ENCODE measurements at regions not wholly inside any gene's neighbourhood (a gene's known extent, or its start where the extent isn't known, plus 50 kb on each side); places are given as distances from the start of the nearest gene placed in this dataset.

DNA sequence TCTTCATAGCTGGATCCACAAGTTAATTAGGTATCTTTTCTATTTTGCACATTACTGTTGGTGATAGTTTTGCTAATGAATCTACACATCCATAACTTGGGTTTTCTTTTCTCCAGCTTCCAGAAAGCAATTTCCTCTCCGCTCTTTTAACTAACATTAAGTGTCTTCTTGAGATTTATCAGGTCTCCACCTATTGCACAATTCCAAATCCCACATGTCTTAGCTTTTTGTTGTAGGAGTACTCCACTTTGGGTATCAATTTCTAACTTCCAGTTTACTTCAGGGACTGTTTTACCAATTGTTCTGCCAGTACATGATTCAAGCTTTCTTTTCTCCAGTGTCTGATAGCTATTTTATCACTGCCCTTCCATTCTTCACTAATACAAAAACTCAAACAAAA lies 129.6 kb downstream of the OLFM4 start:
- no peak for DNase-seq (ENCODE audit: low read depth in 2 of 2)
- TF ChIP-seq, protein P1, sequence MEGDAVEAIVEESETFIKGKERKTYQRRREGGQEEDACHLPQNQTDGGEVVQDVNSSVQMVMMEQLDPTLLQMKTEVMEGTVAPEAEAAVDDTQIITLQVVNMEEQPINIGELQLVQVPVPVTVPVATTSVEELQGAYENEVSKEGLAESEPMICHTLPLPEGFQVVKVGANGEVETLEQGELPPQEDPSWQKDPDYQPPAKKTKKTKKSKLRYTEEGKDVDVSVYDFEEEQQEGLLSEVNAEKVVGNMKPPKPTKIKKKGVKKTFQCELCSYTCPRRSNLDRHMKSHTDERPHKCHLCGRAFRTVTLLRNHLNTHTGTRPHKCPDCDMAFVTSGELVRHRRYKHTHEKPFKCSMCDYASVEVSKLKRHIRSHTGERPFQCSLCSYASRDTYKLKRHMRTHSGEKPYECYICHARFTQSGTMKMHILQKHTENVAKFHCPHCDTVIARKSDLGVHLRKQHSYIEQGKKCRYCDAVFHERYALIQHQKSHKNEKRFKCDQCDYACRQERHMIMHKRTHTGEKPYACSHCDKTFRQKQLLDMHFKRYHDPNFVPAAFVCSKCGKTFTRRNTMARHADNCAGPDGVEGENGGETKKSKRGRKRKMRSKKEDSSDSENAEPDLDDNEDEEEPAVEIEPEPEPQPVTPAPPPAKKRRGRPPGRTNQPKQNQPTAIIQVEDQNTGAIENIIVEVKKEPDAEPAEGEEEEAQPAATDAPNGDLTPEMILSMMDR (IDR thresholded peaks at IDR 0.05; ENCODE audit: low read depth, low read length): no peak
- no peak overlapping the region for H3K4me3 ChIP-seq (replicated peaks in 1 of 2; ENCODE audit: low read depth in 2 of 2, low read length in 2 of 2)

DNA sequence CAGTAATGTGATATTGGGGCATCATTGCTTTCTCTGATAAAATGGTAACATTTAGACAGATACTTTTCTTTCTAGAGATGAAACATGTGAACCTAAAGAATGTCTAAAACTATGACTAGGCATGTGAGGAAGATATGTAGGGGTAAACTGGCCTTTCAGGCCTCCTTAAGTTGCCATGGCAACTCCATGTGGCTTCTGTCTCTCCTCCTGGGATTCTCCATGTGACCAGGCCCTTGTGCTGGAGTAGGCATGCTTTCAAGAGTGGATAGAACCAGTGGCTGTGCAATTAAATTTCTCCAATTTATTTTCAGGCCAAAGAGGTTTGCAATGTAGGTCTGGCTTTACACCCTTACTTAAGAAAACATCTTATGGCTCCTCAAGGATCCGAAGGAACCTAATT lies 130.8 kb downstream of the OLFM4 start:
- H3K4me3 ChIP-seq (replicated peaks in 1 of 2; ENCODE audit: low read depth in 2 of 2, low read length in 2 of 2): no peak overlapping the region
- DNase-seq (ENCODE audit: low read depth in 2 of 2): no peak
- TF ChIP-seq, protein P1 (IDR thresholded peaks at IDR 0.05; ENCODE audit: low read depth, low read length): no peak

DNA sequence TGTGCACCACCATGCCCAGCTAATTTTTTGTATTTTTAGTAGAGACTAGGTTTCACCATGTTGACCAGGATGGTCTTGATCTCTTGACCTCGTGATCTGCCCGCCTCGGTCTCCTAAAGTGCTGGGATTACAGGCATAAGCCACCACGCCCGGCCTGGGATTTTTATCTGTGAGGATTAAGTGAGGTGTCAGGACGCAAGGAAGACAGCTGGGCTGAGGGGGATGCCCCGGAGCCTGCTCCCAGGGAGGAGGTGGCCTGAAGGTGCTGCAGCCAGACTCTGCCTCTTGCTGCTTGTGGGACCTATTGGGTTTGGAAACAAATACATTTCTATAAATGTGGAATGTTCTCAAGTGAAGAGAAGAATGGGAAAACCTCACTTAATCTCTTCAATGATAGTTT lies 131.6 kb downstream of the OLFM4 start:
- TF ChIP-seq, protein P1 (IDR thresholded peaks at IDR 0.05; ENCODE audit: low read depth, low read length): no peak
- DNase-seq (ENCODE audit: low read depth in 2 of 2): no peak
- H3K4me3 ChIP-seq (replicated peaks in 1 of 2; ENCODE audit: low read depth in 2 of 2, low read length in 2 of 2): no peak overlapping the region

DNA sequence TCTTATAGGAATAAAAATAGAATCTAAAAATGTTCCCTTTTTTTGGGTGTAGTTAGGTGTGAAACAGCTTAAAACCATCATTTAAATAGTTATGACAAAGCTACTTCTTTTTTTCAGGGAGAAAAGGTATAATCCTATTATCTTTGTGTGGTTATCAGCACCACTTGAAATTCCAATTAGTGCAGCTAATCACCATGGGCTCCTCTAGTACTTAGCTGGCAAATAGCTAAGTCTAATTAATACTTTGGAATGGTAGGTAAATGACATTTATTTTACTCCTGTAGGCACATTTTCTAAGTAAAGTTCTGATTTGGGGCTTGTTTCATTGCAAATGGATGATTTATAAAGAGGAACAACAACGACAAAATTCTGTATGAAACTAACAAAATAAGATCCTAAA lies 132.6 kb downstream of the OLFM4 start:
- no peak for DNase-seq (ENCODE audit: low read depth in 2 of 2)
- no peak overlapping the region for H3K4me3 ChIP-seq (replicated peaks in 1 of 2; ENCODE audit: low read depth in 2 of 2, low read length in 2 of 2)
- TF ChIP-seq, protein P1 (IDR thresholded peaks at IDR 0.05; ENCODE audit: low read depth, low read length): no peak

DNA sequence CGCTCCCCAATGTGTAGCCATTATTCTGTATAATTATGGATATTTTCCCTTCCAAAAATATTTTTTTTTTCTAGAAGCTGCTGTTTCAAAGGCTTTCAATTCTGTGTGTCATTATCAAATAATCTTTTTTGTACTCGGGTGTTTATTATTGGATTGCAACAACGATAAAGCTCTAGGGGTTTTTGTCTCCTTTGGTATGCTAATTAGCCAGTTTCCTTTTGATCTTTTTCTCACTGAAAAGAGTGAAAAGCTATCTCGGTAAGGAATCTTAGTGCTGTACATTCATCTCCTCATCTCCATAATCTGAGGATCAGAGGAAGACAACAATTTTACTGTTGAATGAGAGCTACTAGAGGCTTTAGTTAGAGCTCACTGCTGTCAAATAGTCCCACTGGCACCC lies 136.6 kb downstream of the OLFM4 start:
- H3K4me3 ChIP-seq (replicated peaks in 1 of 2; ENCODE audit: low read depth in 2 of 2, low read length in 2 of 2): no peak overlapping the region
- TF ChIP-seq, protein P1 (IDR thresholded peaks at IDR 0.05; ENCODE audit: low read depth, low read length): no peak
- DNase-seq (ENCODE audit: low read depth in 2 of 2): no peak

DNA sequence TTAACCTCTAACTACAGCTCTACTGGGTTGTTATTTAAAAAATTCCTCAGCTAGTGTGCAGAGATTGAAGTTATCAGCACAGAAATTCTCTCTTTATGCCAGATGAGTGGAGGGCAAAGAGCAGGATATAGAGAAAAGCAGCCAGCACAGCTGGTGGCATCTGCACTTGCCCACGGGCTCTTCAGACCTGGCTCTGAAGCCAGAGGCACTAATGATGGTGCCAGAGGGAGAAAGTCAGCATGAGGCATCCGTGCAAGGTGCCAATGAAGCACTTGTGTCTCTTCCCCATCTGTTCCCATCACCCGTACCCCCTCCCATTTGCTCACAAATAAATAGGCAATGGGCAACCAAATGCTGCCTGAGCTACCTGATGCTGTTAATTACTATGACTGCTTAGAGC lies 138.9 kb downstream of the OLFM4 start:
- no peak overlapping the region for H3K4me3 ChIP-seq (replicated peaks in 1 of 2; ENCODE audit: low read depth in 2 of 2, low read length in 2 of 2)
- no peak for DNase-seq (ENCODE audit: low read depth in 2 of 2)
- TF ChIP-seq, protein P1 (IDR thresholded peaks at IDR 0.05; ENCODE audit: low read depth, low read length): no peak

DNA sequence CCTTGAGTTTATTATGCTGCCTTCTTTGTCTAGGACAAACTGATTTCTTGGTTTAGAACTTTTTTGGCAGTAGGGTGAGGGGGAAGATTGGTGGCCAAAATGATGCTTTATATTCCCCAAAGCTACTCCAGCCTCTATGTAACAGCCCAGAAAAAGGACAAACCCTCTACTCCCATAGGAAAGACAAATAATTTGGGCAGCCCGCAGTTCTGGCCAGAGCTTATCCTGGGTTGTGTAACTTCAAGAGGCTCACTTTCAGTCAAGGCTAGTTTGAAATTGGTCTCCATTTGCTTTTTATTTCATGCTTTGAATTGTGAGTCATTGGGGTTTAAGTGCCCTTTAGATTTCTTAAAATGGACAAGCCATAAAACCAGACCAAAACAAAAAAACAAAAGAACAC lies 142.3 kb downstream of the OLFM4 start:
- TF ChIP-seq, protein P1 (IDR thresholded peaks at IDR 0.05; ENCODE audit: low read depth, low read length): no peak
- no peak overlapping the region for H3K4me3 ChIP-seq (replicated peaks in 1 of 2; ENCODE audit: low read depth in 2 of 2, low read length in 2 of 2)
- DNase-seq (ENCODE audit: low read depth in 2 of 2): no peak
